ENCODE measurements at regions not wholly inside any gene's neighbourhood (a gene's known extent, or its start where the extent isn't known, plus 50 kb on each side); places are given as distances from the start of the nearest gene placed in this dataset.

- TF ChIP-seq ATF1 (CRISPR knock-in tag; IDR thresholded peaks at IDR 0.05), result no peak
- no peak for TF ChIP-seq EMX1 (CRISPR knock-in tag; IDR thresholded peaks at IDR 0.05)
- no peak for TF ChIP-seq USF1 (CRISPR knock-in tag; IDR thresholded peaks at IDR 0.05)
- no peak for TF ChIP-seq ZNF671 (CRISPR knock-in tag; IDR thresholded peaks at IDR 0.05)
- TF ChIP-seq NFE2L1 (CRISPR knock-in tag; IDR thresholded peaks at IDR 0.05), result no peak
- TF ChIP-seq TEAD1 (CRISPR knock-in tag; IDR thresholded peaks at IDR 0.05), result no peak
- TF ChIP-seq RORB (CRISPR knock-in tag; IDR thresholded peaks at IDR 0.05), result no peak
- TF ChIP-seq ZNF121 (CRISPR knock-in tag; IDR thresholded peaks at IDR 0.05), result no peak
- no peak for TF ChIP-seq ATF2 (CRISPR knock-in tag; IDR thresholded peaks at IDR 0.05; ENCODE audit: borderline replicate concordance, low read depth)
Measured at GRCh38 chr6:11380969-11381744, 148.7 kb upstream of the NEDD9 start (continued).

GRCh38 chr6:11380549-11380948 is 148.1 kb upstream of the NEDD9 start:
- POLR2A ChIA-PET, result no interaction called here
- DNase-seq (ENCODE audit: low spot score), result no peak
- Mint-ChIP-seq H3K4me1 (peaks cover 16% of the 10 kb centered on the region), H3K27me3 (ENCODE audit: low read depth) (no peaks in the 10 kb centered on the region), H3K9me3 (peaks cover 22% of the 10 kb centered on the region), H3K36me3 (peaks cover 12% of the 10 kb centered on the region), H3K27ac (no peak overlapping the region), H3K4me3 (no peak overlapping the region)
- CTCF ChIA-PET, result interaction anchor here (0.5 kb wide), 1 partner anchor 17 kb away, joined by 4 read pairs; no protein-coding TSS in a partner anchor
- no peak for TF ChIP-seq ETV6 (CRISPR knock-in tag; IDR thresholded peaks at IDR 0.05)
- no peak for TF ChIP-seq TEAD1 (CRISPR knock-in tag; IDR thresholded peaks at IDR 0.05)
- TF ChIP-seq ZNF396 (CRISPR knock-in tag; IDR thresholded peaks at IDR 0.05; ENCODE audit: borderline replicate concordance), result no peak
- no peak for TF ChIP-seq SOX15 (CRISPR knock-in tag; IDR thresholded peaks at IDR 0.05)
- no peak for TF ChIP-seq FOXP1 (CRISPR knock-in tag; IDR thresholded peaks at IDR 0.05; ENCODE audit: borderline replicate concordance)
- no peak for TF ChIP-seq ZNF281 (CRISPR knock-in tag; IDR thresholded peaks at IDR 0.05)
- no peak for TF ChIP-seq STAT6 (CRISPR knock-in tag; conservative IDR thresholded peaks at IDR 0.05; ENCODE audit: low read depth)
- no peak for TF ChIP-seq IRF2 (CRISPR knock-in tag; IDR thresholded peaks at IDR 0.05; ENCODE audit: borderline replicate concordance, low read depth)
- no peak for TF ChIP-seq ZNF121 (CRISPR knock-in tag; IDR thresholded peaks at IDR 0.05)
- TF ChIP-seq EMX1 (CRISPR knock-in tag; IDR thresholded peaks at IDR 0.05), result no peak
- no peak for TF ChIP-seq ZNF138 (CRISPR knock-in tag; conservative IDR thresholded peaks at IDR 0.05)
- TF ChIP-seq ZBTB21 (CRISPR knock-in tag; IDR thresholded peaks at IDR 0.05; ENCODE audit: borderline replicate concordance), result no peak
- no peak for TF ChIP-seq TP53 (CRISPR knock-in tag; IDR thresholded peaks at IDR 0.05)
- no peak for TF ChIP-seq ATF6 (CRISPR knock-in tag; IDR thresholded peaks at IDR 0.05)
- TF ChIP-seq ZNF512 (CRISPR knock-in tag; IDR thresholded peaks at IDR 0.05; ENCODE audit: borderline replicate concordance), result no peak
- TF ChIP-seq MXD4 (CRISPR knock-in tag; IDR thresholded peaks at IDR 0.05; ENCODE audit: borderline replicate concordance), result no peak
- TF ChIP-seq ZNF423 (CRISPR knock-in tag; IDR thresholded peaks at IDR 0.05), result no peak
- no peak for TF ChIP-seq HMGA2 (CRISPR knock-in tag; IDR thresholded peaks at IDR 0.05)
- TF ChIP-seq ZNF219 (CRISPR knock-in tag; IDR thresholded peaks at IDR 0.05; ENCODE audit: borderline replicate concordance), result no peak
- ATAC-seq, result no peak

All from WTC11 (cell line).